ENCODE measurements at regions not wholly inside any gene's neighbourhood (a gene's known extent, or its start where the extent isn't known, plus 50 kb on each side); places are given as distances from the start of the nearest gene placed in this dataset.

DNA sequence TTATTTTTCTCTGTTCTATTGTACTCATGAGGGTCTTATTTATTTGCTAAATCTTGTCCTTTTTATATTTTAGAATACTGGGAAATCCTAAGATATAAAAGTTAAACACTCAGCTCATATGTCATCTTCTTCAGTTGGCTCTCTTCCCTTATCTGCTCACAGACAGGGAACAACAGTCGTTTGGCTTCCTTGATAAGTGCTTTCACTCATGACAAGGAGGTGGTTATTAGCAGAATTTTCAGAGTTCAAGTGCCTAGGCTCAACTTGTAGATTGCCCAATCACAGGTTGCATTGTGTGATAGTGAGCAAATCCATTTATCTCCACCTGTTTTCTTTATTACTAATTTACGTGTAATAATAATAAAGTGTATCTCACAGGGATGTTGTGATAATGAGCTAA is 620.3 kb upstream of the PCDH20 start:
- Mint-ChIP-seq H3K27ac (no peak overlapping the region), H3K4me1 (no peaks in the 10 kb centered on the region), H3K36me3 (ENCODE audit: low read depth) (no peaks in the 10 kb centered on the region), H3K9me3 (no peaks in the 10 kb centered on the region), H3K4me3 (no peak overlapping the region), H3K27me3 (ENCODE audit: insufficient read depth, low read depth, poor library complexity) (no peaks in the 10 kb centered on the region)
- no peaks in the 10 kb centered on the region for H3F3A ChIP-seq (replicated peaks; ENCODE audit: low read depth)
- H3K4me1 ChIP-seq (ENCODE audit: insufficient read depth), result no peaks in the 10 kb centered on the region
- H3K4me3 ChIP-seq, result no peak overlapping the region
- no peaks in the 10 kb centered on the region for H3K9me2 ChIP-seq (ENCODE audit: insufficient read depth)
- no peaks in the 10 kb centered on the region for H3K79me2 ChIP-seq (replicated peaks; ENCODE audit: insufficient read depth)
- H3K4me2 ChIP-seq, result no peak overlapping the region
- no peaks in the 10 kb centered on the region for H3K36me3 ChIP-seq (ENCODE audit: insufficient read depth)
- H3K27ac ChIP-seq (ENCODE audit: low read depth), result no peak overlapping the region
- ATAC-seq (no peak), DNase-seq (ENCODE audit: low spot score) (no peak)
- H4K20me1 ChIP-seq (replicated peaks; ENCODE audit: insufficient read depth), result no peaks in the 10 kb centered on the region
- no peak overlapping the region for H2AFZ ChIP-seq
- no peak for TF ChIP-seq POLR2AphosphoS5 (IDR thresholded peaks at IDR 0.05; ENCODE audit: low read depth)
- TF ChIP-seq CREB1 (CRISPR knock-in tag; IDR thresholded peaks at IDR 0.05; ENCODE audit: low read depth), result no peak
- TF ChIP-seq, protein P1, sequence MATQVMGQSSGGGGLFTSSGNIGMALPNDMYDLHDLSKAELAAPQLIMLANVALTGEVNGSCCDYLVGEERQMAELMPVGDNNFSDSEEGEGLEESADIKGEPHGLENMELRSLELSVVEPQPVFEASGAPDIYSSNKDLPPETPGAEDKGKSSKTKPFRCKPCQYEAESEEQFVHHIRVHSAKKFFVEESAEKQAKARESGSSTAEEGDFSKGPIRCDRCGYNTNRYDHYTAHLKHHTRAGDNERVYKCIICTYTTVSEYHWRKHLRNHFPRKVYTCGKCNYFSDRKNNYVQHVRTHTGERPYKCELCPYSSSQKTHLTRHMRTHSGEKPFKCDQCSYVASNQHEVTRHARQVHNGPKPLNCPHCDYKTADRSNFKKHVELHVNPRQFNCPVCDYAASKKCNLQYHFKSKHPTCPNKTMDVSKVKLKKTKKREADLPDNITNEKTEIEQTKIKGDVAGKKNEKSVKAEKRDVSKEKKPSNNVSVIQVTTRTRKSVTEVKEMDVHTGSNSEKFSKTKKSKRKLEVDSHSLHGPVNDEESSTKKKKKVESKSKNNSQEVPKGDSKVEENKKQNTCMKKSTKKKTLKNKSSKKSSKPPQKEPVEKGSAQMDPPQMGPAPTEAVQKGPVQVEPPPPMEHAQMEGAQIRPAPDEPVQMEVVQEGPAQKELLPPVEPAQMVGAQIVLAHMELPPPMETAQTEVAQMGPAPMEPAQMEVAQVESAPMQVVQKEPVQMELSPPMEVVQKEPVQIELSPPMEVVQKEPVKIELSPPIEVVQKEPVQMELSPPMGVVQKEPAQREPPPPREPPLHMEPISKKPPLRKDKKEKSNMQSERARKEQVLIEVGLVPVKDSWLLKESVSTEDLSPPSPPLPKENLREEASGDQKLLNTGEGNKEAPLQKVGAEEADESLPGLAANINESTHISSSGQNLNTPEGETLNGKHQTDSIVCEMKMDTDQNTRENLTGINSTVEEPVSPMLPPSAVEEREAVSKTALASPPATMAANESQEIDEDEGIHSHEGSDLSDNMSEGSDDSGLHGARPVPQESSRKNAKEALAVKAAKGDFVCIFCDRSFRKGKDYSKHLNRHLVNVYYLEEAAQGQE (IDR thresholded peaks at IDR 0.05; ENCODE audit: unreplicated experiment), result no peak
- no peak for TF ChIP-seq EZH2 (IDR thresholded peaks at IDR 0.05; ENCODE audit: low read depth, unreplicated experiment)
- no peak for TF ChIP-seq NANOG (IDR thresholded peaks at IDR 0.05; ENCODE audit: borderline replicate concordance)
- TF ChIP-seq EZH2phosphoT487 (IDR thresholded peaks at IDR 0.05; ENCODE audit: unreplicated experiment), result no peak
- no peak for TF ChIP-seq ZNF331 (CRISPR knock-in tag; IDR thresholded peaks at IDR 0.05; ENCODE audit: low read depth)
- TF ChIP-seq, protein P2, sequence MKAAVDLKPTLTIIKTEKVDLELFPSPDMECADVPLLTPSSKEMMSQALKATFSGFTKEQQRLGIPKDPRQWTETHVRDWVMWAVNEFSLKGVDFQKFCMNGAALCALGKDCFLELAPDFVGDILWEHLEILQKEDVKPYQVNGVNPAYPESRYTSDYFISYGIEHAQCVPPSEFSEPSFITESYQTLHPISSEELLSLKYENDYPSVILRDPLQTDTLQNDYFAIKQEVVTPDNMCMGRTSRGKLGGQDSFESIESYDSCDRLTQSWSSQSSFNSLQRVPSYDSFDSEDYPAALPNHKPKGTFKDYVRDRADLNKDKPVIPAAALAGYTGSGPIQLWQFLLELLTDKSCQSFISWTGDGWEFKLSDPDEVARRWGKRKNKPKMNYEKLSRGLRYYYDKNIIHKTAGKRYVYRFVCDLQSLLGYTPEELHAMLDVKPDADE (IDR thresholded peaks at IDR 0.05), result no peak
- TF ChIP-seq, protein P3, sequence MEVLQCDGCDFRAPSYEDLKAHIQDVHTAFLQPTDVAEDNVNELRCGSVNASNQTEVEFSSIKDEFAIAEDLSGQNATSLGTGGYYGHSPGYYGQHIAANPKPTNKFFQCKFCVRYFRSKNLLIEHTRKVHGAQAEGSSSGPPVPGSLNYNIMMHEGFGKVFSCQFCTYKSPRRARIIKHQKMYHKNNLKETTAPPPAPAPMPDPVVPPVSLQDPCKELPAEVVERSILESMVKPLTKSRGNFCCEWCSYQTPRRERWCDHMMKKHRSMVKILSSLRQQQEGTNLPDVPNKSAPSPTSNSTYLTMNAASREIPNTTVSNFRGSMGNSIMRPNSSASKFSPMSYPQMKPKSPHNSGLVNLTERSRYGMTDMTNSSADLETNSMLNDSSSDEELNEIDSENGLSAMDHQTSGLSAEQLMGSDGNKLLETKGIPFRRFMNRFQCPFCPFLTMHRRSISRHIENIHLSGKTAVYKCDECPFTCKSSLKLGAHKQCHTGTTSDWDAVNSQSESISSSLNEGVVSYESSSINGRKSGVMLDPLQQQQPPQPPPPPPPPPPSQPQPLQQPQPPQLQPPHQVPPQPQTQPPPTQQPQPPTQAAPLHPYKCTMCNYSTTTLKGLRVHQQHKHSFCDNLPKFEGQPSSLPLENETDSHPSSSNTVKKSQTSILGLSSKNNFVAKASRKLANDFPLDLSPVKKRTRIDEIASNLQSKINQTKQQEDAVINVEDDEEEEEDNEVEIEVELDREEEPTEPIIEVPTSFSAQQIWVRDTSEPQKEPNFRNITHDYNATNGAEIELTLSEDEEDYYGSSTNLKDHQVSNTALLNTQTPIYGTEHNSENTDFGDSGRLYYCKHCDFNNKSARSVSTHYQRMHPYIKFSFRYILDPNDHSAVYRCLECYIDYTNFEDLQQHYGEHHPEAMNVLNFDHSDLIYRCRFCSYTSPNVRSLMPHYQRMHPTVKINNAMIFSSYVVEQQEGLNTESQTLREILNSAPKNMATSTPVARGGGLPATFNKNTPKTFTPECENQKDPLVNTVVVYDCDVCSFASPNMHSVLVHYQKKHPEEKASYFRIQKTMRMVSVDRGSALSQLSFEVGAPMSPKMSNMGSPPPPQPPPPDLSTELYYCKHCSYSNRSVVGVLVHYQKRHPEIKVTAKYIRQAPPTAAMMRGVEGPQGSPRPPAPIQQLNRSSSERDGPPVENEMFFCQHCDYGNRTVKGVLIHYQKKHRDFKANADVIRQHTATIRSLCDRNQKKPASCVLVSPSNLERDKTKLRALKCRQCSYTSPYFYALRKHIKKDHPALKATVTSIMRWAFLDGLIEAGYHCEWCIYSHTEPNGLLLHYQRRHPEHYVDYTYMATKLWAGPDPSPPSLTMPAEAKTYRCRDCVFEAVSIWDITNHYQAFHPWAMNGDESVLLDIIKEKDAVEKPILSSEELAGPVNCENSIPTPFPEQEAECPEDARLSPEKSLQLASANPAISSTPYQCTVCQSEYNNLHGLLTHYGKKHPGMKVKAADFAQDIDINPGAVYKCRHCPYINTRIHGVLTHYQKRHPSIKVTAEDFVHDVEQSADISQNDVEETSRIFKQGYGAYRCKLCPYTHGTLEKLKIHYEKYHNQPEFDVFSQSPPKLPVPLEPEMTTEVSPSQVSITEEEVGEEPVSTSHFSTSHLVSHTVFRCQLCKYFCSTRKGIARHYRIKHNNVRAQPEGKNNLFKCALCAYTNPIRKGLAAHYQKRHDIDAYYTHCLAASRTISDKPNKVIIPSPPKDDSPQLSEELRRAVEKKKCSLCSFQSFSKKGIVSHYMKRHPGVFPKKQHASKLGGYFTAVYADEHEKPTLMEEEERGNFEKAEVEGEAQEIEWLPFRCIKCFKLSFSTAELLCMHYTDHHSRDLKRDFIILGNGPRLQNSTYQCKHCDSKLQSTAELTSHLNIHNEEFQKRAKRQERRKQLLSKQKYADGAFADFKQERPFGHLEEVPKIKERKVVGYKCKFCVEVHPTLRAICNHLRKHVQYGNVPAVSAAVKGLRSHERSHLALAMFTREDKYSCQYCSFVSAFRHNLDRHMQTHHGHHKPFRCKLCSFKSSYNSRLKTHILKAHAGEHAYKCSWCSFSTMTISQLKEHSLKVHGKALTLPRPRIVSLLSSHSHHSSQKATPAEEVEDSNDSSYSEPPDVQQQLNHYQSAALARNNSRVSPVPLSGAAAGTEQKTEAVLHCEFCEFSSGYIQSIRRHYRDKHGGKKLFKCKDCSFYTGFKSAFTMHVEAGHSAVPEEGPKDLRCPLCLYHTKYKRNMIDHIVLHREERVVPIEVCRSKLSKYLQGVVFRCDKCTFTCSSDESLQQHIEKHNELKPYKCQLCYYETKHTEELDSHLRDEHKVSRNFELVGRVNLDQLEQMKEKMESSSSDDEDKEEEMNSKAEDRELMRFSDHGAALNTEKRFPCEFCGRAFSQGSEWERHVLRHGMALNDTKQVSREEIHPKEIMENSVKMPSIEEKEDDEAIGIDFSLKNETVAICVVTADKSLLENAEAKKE (CRISPR knock-in tag; IDR thresholded peaks at IDR 0.05), result no peak
- no peak for TF ChIP-seq STAT1 (IDR thresholded peaks at IDR 0.05; ENCODE audit: unreplicated experiment)
- TF ChIP-seq, protein P4, sequence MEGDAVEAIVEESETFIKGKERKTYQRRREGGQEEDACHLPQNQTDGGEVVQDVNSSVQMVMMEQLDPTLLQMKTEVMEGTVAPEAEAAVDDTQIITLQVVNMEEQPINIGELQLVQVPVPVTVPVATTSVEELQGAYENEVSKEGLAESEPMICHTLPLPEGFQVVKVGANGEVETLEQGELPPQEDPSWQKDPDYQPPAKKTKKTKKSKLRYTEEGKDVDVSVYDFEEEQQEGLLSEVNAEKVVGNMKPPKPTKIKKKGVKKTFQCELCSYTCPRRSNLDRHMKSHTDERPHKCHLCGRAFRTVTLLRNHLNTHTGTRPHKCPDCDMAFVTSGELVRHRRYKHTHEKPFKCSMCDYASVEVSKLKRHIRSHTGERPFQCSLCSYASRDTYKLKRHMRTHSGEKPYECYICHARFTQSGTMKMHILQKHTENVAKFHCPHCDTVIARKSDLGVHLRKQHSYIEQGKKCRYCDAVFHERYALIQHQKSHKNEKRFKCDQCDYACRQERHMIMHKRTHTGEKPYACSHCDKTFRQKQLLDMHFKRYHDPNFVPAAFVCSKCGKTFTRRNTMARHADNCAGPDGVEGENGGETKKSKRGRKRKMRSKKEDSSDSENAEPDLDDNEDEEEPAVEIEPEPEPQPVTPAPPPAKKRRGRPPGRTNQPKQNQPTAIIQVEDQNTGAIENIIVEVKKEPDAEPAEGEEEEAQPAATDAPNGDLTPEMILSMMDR (conservative IDR thresholded peaks at IDR 0.05; ENCODE audit: low read depth in 2 of 2), result no peak
- no peak for TF ChIP-seq ZNF114 (CRISPR knock-in tag; IDR thresholded peaks at IDR 0.05)
- TF ChIP-seq JUNB (IDR thresholded peaks at IDR 0.05; ENCODE audit: unreplicated experiment), result no peak
- H3K27me3 ChIP-seq (ENCODE audit: insufficient read depth), result no peaks in the 10 kb centered on the region

All from GM23338 (cell line).